ENCODE measurements at regions not wholly inside any gene's neighbourhood (a gene's known extent, or its start where the extent isn't known, plus 50 kb on each side); places are given as distances from the start of the nearest gene placed in this dataset.

GRCh38 chr6:84333842-84334241 lies 106.4 kb upstream of the CEP162 start:
- intact Hi-C loops (cut with micrococcal nuclease; ENCODE audit: unreplicated experiment), result no loop called here
- no peak for DNase-seq (ENCODE audit: low spot score)
- no peak overlapping the region for H3K27ac ChIP-seq (ENCODE audit: low read depth, low read length, poor library complexity, severe bottlenecking)
- ChIA-PET CTCF (no interaction called here), POLR2A (ENCODE audit: low non-redundant PET) (no interaction called here)
- no peaks in the 10 kb centered on the region for H3K4me1 ChIP-seq (ENCODE audit: insufficient read depth, low read length, poor library complexity, severe bottlenecking)
- peaks cover 5% of the 10 kb centered on the region for H3K9me3 ChIP-seq (ENCODE audit: low read depth, low read length, poor library complexity, severe bottlenecking)
- no peaks in the 10 kb centered on the region for H3K27me3 ChIP-seq (replicated peaks; ENCODE audit: insufficient read depth, low read depth, low read length, poor library complexity)
- no peaks in the 10 kb centered on the region for H3K36me3 ChIP-seq (ENCODE audit: insufficient read depth, low read length, poor library complexity, severe bottlenecking)
- BruUV-seq (replicated peaks), result no TSS peak
- H3K4me3 ChIP-seq (ENCODE audit: low read depth, low read length, poor library complexity, severe bottlenecking), result no peak overlapping the region
- TF ChIP-seq EZH2 (IDR thresholded peaks at IDR 0.05; ENCODE audit: borderline replicate concordance, low read depth, low read length, poor library complexity, severe bottlenecking) (no peak), CTCF (conservative IDR thresholded peaks at IDR 0.05; ENCODE audit: low read depth, low read length) (no peak)

GRCh38 chr6:84332139-84333034 lies 104.9 kb upstream of the CEP162 start:
- no TSS peak for BruUV-seq (replicated peaks)
- peaks cover 5% of the 10 kb centered on the region for H3K9me3 ChIP-seq (ENCODE audit: low read depth, low read length, poor library complexity, severe bottlenecking)
- H3K27ac ChIP-seq (ENCODE audit: low read depth, low read length, poor library complexity, severe bottlenecking), result no peak overlapping the region
- H3K4me1 ChIP-seq (ENCODE audit: insufficient read depth, low read length, poor library complexity, severe bottlenecking), result no peaks in the 10 kb centered on the region
- no peaks in the 10 kb centered on the region for H3K27me3 ChIP-seq (replicated peaks; ENCODE audit: insufficient read depth, low read depth, low read length, poor library complexity)
- no peak overlapping the region for H3K4me3 ChIP-seq (ENCODE audit: low read depth, low read length, poor library complexity, severe bottlenecking)
- POLR2A ChIA-PET (ENCODE audit: low non-redundant PET), result no interaction called here
- no peak for DNase-seq (ENCODE audit: low spot score)
- CTCF ChIA-PET, result no interaction called here
- intact Hi-C loops (cut with micrococcal nuclease; ENCODE audit: unreplicated experiment), result no loop called here
- TF ChIP-seq CTCF (conservative IDR thresholded peaks at IDR 0.05; ENCODE audit: low read depth, low read length) (no peak), EZH2 (IDR thresholded peaks at IDR 0.05; ENCODE audit: borderline replicate concordance, low read depth, low read length, poor library complexity, severe bottlenecking) (no peak)
- H3K36me3 ChIP-seq (ENCODE audit: insufficient read depth, low read length, poor library complexity, severe bottlenecking), result no peaks in the 10 kb centered on the region

- Histone ChIP-seq H3K4me1 (ENCODE audit: insufficient read depth, low read length, poor library complexity, severe bottlenecking) (no peaks in the 10 kb centered on the region), H3K27ac (ENCODE audit: low read depth, low read length, poor library complexity, severe bottlenecking) (no peak overlapping the region), H3K36me3 (ENCODE audit: insufficient read depth, low read length, poor library complexity, severe bottlenecking) (no peaks in the 10 kb centered on the region), H3K4me3 (ENCODE audit: low read depth, low read length, poor library complexity, severe bottlenecking) (no peak overlapping the region), H3K27me3 (replicated peaks; ENCODE audit: insufficient read depth, low read depth, low read length, poor library complexity) (no peaks in the 10 kb centered on the region), H3K9me3 (ENCODE audit: low read depth, low read length, poor library complexity, severe bottlenecking) (no peaks in the 10 kb centered on the region)
- POLR2A ChIA-PET (ENCODE audit: low non-redundant PET), result no interaction called here
- intact Hi-C loops (cut with micrococcal nuclease; ENCODE audit: unreplicated experiment), result no loop called here
- no TSS peak for BruUV-seq (replicated peaks)
- CTCF ChIA-PET, result no interaction called here
- TF ChIP-seq CTCF (conservative IDR thresholded peaks at IDR 0.05; ENCODE audit: low read depth, low read length) (no peak), EZH2 (IDR thresholded peaks at IDR 0.05; ENCODE audit: borderline replicate concordance, low read depth, low read length, poor library complexity, severe bottlenecking) (no peak)
- no peak for DNase-seq (ENCODE audit: low spot score)
These were observed 102.9 kb upstream of the CEP162 start for GRCh38 chr6:84330325-84330724.

Data from A673 (cell line).